ENCODE measurements at regions not wholly inside any gene's neighbourhood (a gene's known extent, or its start where the extent isn't known, plus 50 kb on each side); places are given as distances from the start of the nearest gene placed in this dataset.

GRCh38 chr16:60605176-60605575 is 1431.1 kb downstream of the CDH8 start:
- H3K4me3 ChIP-seq (ENCODE audit: low read depth, low read length), result no peak overlapping the region

GRCh38 chr16:60586493-60586892 is 1449.7 kb downstream of the CDH8 start:
- H3K4me3 ChIP-seq (ENCODE audit: low read depth, low read length), result no peak overlapping the region

GRCh38 chr16:60582528-60582927 is 1453.7 kb downstream of the CDH8 start:
- no peak overlapping the region for H3K4me3 ChIP-seq (ENCODE audit: low read depth, low read length)

GRCh38 chr16:60566901-60567300 is 1469.3 kb downstream of the CDH8 start:
- H3K4me3 ChIP-seq (ENCODE audit: low read depth, low read length), result no peak overlapping the region

- no peak overlapping the region for H3K4me3 ChIP-seq (ENCODE audit: low read depth, low read length)
Measured at GRCh38 chr16:60564588-60564987, 1471.7 kb downstream of the CDH8 start.

- no peak overlapping the region for H3K4me3 ChIP-seq (ENCODE audit: low read depth, low read length)
Measured at GRCh38 chr16:60563166-60563565, 1473.1 kb downstream of the CDH8 start.

- no peak overlapping the region for H3K4me3 ChIP-seq (ENCODE audit: low read depth, low read length)
Measured at GRCh38 chr16:60558936-60559335, 1477.3 kb downstream of the CDH8 start.

GRCh38 chr16:60553090-60553757 is 1483.0 kb downstream of the CDH8 start:
- no peak overlapping the region for H3K4me3 ChIP-seq (ENCODE audit: low read depth, low read length)

- no peak overlapping the region for H3K4me3 ChIP-seq (ENCODE audit: low read depth, low read length)
Measured at GRCh38 chr16:60541535-60541934, 1494.7 kb downstream of the CDH8 start.

- no peak overlapping the region for H3K4me3 ChIP-seq (ENCODE audit: low read depth, low read length)
Measured at GRCh38 chr16:60510941-60511340, 1525.3 kb downstream of the CDH8 start.

GRCh38 chr16:60510208-60510607 is 1526.0 kb downstream of the CDH8 start:
- no peak overlapping the region for H3K4me3 ChIP-seq (ENCODE audit: low read depth, low read length)

GRCh38 chr16:60491273-60491672 is 1545.0 kb downstream of the CDH8 start:
- no peak overlapping the region for H3K4me3 ChIP-seq (ENCODE audit: low read depth, low read length)

GRCh38 chr16:60485872-60486489 is 1550.3 kb downstream of the CDH8 start:
- no peak overlapping the region for H3K4me3 ChIP-seq (ENCODE audit: low read depth, low read length)

- no peak overlapping the region for H3K4me3 ChIP-seq (ENCODE audit: low read depth, low read length)
Measured at GRCh38 chr16:60484901-60485300, 1551.3 kb downstream of the CDH8 start.

- no peak overlapping the region for H3K4me3 ChIP-seq (ENCODE audit: low read depth, low read length)
Measured at GRCh38 chr16:60481591-60481990, 1554.6 kb downstream of the CDH8 start.

- H3K4me3 ChIP-seq (ENCODE audit: low read depth, low read length), result no peak overlapping the region
Measured at GRCh38 chr16:60478810-60479209, 1557.4 kb downstream of the CDH8 start.

- no peak overlapping the region for H3K4me3 ChIP-seq (ENCODE audit: low read depth, low read length)
Measured at GRCh38 chr16:60463986-60464385, 1572.3 kb downstream of the CDH8 start.

- no peak overlapping the region for H3K4me3 ChIP-seq (ENCODE audit: low read depth, low read length)
Measured at GRCh38 chr16:60459463-60459862, 1576.8 kb downstream of the CDH8 start.

- no peak overlapping the region for H3K4me3 ChIP-seq (ENCODE audit: low read depth, low read length)
Measured at GRCh38 chr16:60458255-60458654, 1578.0 kb downstream of the CDH8 start.

GRCh38 chr16:60452646-60453045 is 1583.6 kb downstream of the CDH8 start:
- no peak overlapping the region for H3K4me3 ChIP-seq (ENCODE audit: low read depth, low read length)

- no peak overlapping the region for H3K4me3 ChIP-seq (ENCODE audit: low read depth, low read length)
Measured at GRCh38 chr16:60438894-60439293, 1597.3 kb downstream of the CDH8 start.

- H3K4me3 ChIP-seq (ENCODE audit: low read depth, low read length), result no peak overlapping the region
Measured at GRCh38 chr16:60432472-60432871, 1603.8 kb downstream of the CDH8 start.

GRCh38 chr16:60419859-60420258 is 1616.4 kb downstream of the CDH8 start:
- H3K4me3 ChIP-seq (ENCODE audit: low read depth, low read length), result no peak overlapping the region

All from iPS-11a (cell line).